GM19463 (cell line): ENCODE measurements at regions not wholly inside any gene's neighbourhood (a gene's known extent, or its start where the extent isn't known, plus 50 kb on each side); places are given as distances from the start of the nearest gene placed in this dataset.

Source experiments
- ATAC-seq: cut with Tn5 transposase; IDR thresholded peaks from one replicate; pipeline ENCODE4 v1.9.1; 2021; ENCODE audit warnings: mild to moderate bottlenecking, moderate library complexity; ENCODE audit not compliant: unreplicated experiment

- no peak for ATAC-seq
These were observed 452.1 kb downstream of the TXNL1 start for GRCh38 chr18:56186319-56186718.

GRCh38 chr18:56185126-56185525 lies 453.3 kb downstream of the TXNL1 start:
- ATAC-seq = no peak

- ATAC-seq = no peak
These were observed 461.6 kb downstream of the TXNL1 start for GRCh38 chr18:56176751-56177150.

- no peak for ATAC-seq
These were observed 462.9 kb downstream of the TXNL1 start for GRCh38 chr18:56175330-56176001.

- ATAC-seq = no peak
These were observed 464.7 kb downstream of the TXNL1 start for GRCh38 chr18:56173542-56174220.

- no peak for ATAC-seq
These were observed 465.9 kb downstream of the TXNL1 start for GRCh38 chr18:56172527-56172926.

- ATAC-seq = no peak
These were observed 466.5 kb downstream of the TXNL1 start for GRCh38 chr18:56171848-56172247.

- no peak for ATAC-seq
These were observed 470.2 kb downstream of the TXNL1 start for GRCh38 chr18:56168049-56168781.

GRCh38 chr18:56167366-56167765 lies 471.0 kb downstream of the TXNL1 start:
- no peak for ATAC-seq

- ATAC-seq = no peak
These were observed 471.5 kb downstream of the TXNL1 start for GRCh38 chr18:56166914-56167313.

GRCh38 chr18:56165601-56166355 lies 472.6 kb downstream of the TXNL1 start:
- ATAC-seq = no peak

- no peak for ATAC-seq
These were observed 475.8 kb downstream of the TXNL1 start for GRCh38 chr18:56162311-56163265.

- ATAC-seq = no peak
These were observed 476.7 kb downstream of the TXNL1 start for GRCh38 chr18:56161566-56162260.

- no peak for ATAC-seq
These were observed 479.7 kb downstream of the TXNL1 start for GRCh38 chr18:56158676-56159075.

GRCh38 chr18:56157541-56157940 lies 480.9 kb downstream of the TXNL1 start:
- ATAC-seq = no peak

- ATAC-seq = no peak
These were observed 485.7 kb downstream of the TXNL1 start for GRCh38 chr18:56152551-56153310.

GRCh38 chr18:56148373-56148772 lies 490.0 kb downstream of the TXNL1 start:
- ATAC-seq = no peak

GRCh38 chr18:56146565-56146964 lies 491.8 kb downstream of the TXNL1 start:
- no peak for ATAC-seq

- no peak for ATAC-seq
These were observed 496.4 kb downstream of the TXNL1 start for GRCh38 chr18:56142001-56142400.
